Tibial nerve (tissue), 4 donors: ENCODE measurements at regions not wholly inside any gene's neighbourhood (a gene's known extent, or its start where the extent isn't known, plus 50 kb on each side); places are given as distances from the start of the nearest gene placed in this dataset.
A peak's percentile ranks its signal among the peaks of the same experiment; 100 is the strongest.

ENCODE experiments used
- DNase-seq, 2 donors: peaks; one replicate each; pipeline ENCODE4 v3.0.0-alpha.2; 2019; ENCODE audit warnings: low spot score in 2 of 2
- H3K27ac ChIP-seq, 4 donors: fragments of 200-600 bp; sonication (generic) in 3 of 4; one replicate each; pipeline ENCODE4 v1.5.1; 2017 to 2019; ENCODE audit warnings: mild to moderate bottlenecking in 1 of 4
- H3K27me3 ChIP-seq, 2 donors: fragments of 200-600 bp; sonication (generic) in 1 of 2; one replicate each; pipeline versions ENCODE4 v1.5.1 to v1.6.0; 2017 to 2019
- H3K36me3 ChIP-seq, 3 donors: fragments of 200-600 bp; sonication (generic); one replicate each; pipeline ENCODE4 v1.5.1; 2018 to 2019
- H3K4me1 ChIP-seq, 4 donors: fragments of 200-600 bp; sonication (generic) in 3 of 4; one replicate each; pipeline ENCODE4 v1.5.1; 2017 to 2019
- H3K4me3 ChIP-seq, 4 donors: fragments of 200-600 bp; sonication (generic) in 3 of 4; one replicate each; pipeline ENCODE4 v1.5.1; 2017 to 2019; ENCODE audit warnings: mild to moderate bottlenecking in 1 of 4, moderate library complexity in 1 of 4
- H3K9me3 ChIP-seq, 4 donors: fragments of 200-600 bp; sonication (generic) in 3 of 4; one replicate each; pipeline ENCODE4 v1.5.1; 2017 to 2019
- EP300 ChIP-seq, 2 donors: sonication (generic); formaldehyde crosslinking; IDR thresholded peaks; one replicate each; pipeline ENCODE4 v1.6.1; 2017; ENCODE audit warnings: antibody characterized with exemption in 2 of 2, mild to moderate bottlenecking in 1 of 2
- POLR2A ChIP-seq, 2 donors: fragments of 450-650 bp; IDR thresholded peaks; one replicate each; pipeline ENCODE4 v1.6.1; 2017; ENCODE audit warnings: antibody characterized with exemption in 2 of 2, mild to moderate bottlenecking in 2 of 2, moderate library complexity in 2 of 2
- WGBS, 2 donors: methylation state at CpG; one replicate each; pipeline ENCODE4 v1.1.5; 2018; 5-methylcytosine and 5-hydroxymethylcytosine counted together
- TF ChIP-seq, protein P1 (sequence below), 5 experiments: fragments of 200-600 bp in 3 of 5; fragments of 450-650 bp in 2 of 5; sonication (generic) in 3 of 5; IDR thresholded peaks; one replicate each; pipeline ENCODE4 v1.5.1; 2016 to 2019; ENCODE audit warnings: antibody characterized with exemption in 5 of 5, mild to moderate bottlenecking in 3 of 5, moderate library complexity in 2 of 5

- Histone ChIP-seq H3K27ac (no peak overlapping the region), H3K36me3 (no peaks in the 10 kb centered on the region), H3K9me3 (no peaks in the 10 kb centered on the region), H3K4me1 (peaks cover 0 to 20% (median 7%) of the 10 kb centered on the region in 4 donors), H3K4me3 (no peak overlapping the region), H3K27me3 (peaks cover 0 to 12% of the 10 kb centered on the region in 2 donors)
- no peak for DNase-seq
- TF ChIP-seq, protein P1, sequence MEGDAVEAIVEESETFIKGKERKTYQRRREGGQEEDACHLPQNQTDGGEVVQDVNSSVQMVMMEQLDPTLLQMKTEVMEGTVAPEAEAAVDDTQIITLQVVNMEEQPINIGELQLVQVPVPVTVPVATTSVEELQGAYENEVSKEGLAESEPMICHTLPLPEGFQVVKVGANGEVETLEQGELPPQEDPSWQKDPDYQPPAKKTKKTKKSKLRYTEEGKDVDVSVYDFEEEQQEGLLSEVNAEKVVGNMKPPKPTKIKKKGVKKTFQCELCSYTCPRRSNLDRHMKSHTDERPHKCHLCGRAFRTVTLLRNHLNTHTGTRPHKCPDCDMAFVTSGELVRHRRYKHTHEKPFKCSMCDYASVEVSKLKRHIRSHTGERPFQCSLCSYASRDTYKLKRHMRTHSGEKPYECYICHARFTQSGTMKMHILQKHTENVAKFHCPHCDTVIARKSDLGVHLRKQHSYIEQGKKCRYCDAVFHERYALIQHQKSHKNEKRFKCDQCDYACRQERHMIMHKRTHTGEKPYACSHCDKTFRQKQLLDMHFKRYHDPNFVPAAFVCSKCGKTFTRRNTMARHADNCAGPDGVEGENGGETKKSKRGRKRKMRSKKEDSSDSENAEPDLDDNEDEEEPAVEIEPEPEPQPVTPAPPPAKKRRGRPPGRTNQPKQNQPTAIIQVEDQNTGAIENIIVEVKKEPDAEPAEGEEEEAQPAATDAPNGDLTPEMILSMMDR (IDR thresholded peaks at IDR 0.05) = no peak
- no peak for TF ChIP-seq POLR2A (IDR thresholded peaks at IDR 0.05)
- TF ChIP-seq EP300 (IDR thresholded peaks at IDR 0.05) = no peak
- 82 to 85% methylated on average over 5 of the region's 5 CpGs for WGBS, 2 donors
Observed at GRCh38 chr2:236511266-236511665, 58.4 kb upstream of the ACKR3 start.

- no peak overlapping the region for H3K4me3 ChIP-seq
- H3K9me3 ChIP-seq = no peaks in the 10 kb centered on the region
- DNase-seq = no peak
- H3K27me3 ChIP-seq = peaks cover 0 to 2% of the 10 kb centered on the region in 2 donors
- no peak for TF ChIP-seq POLR2A (IDR thresholded peaks at IDR 0.05)
- TF ChIP-seq, protein P1 (IDR thresholded peaks at IDR 0.05) = no peak
- no peak for TF ChIP-seq EP300 (IDR thresholded peaks at IDR 0.05)
- peak overlapping the region in 1 of 4 donors; percentile 56 for H3K27ac ChIP-seq
- no peaks in the 10 kb centered on the region for H3K36me3 ChIP-seq
- 90 to 93% methylated on average over 5 of the region's 5 CpGs for WGBS, 2 donors
- H3K4me1 ChIP-seq = peaks cover 0 to 16% (median 5%) of the 10 kb centered on the region in 4 donors
Observed at GRCh38 chr2:236512267-236512666, 57.4 kb upstream of the ACKR3 start.

DNA sequence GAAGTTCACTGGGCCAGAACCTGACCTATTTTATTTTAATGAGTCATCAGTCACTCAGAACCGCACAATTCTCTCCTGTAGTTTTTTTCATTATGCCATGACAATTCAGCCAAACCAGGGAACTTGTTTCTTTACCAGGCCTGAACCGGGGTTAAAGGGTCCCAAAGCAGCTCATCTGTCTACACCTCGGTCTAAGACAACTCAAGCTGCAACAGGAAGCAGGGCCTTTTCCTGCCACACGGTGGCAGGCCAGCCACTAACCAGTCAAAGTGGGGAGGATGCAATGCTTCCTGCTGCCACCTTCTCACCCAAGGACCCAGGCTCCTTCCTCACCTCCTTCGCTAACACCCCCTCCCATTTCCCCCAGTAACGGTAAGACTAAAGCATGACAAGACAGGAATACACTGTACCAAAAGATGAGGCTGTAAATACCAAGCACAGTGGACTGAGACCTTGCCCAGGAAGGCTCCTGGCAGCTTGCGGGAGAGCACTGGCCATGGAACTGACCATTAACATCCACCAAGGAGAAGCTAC is 56.7 kb upstream of the ACKR3 start:
- Histone ChIP-seq H3K27me3 (no peaks in the 10 kb centered on the region), H3K36me3 (no peaks in the 10 kb centered on the region), H3K4me3 (no peak overlapping the region), H3K4me1 (peaks cover 0 to 17% (median 7%) of the 10 kb centered on the region in 4 donors), H3K9me3 (no peaks in the 10 kb centered on the region), H3K27ac (peak overlapping the region in 2 of 4 donors; percentile 52 to 56)
- TF ChIP-seq, protein P1 (IDR thresholded peaks at IDR 0.05) = peak; percentile 81 to 93 (median 91)
- TF ChIP-seq EP300 (IDR thresholded peaks at IDR 0.05) = no peak
- 22 to 24% methylated on average over 7 of the region's 7 CpGs for WGBS, 2 donors
- peak; percentile 47 to 74 for DNase-seq

DNA sequence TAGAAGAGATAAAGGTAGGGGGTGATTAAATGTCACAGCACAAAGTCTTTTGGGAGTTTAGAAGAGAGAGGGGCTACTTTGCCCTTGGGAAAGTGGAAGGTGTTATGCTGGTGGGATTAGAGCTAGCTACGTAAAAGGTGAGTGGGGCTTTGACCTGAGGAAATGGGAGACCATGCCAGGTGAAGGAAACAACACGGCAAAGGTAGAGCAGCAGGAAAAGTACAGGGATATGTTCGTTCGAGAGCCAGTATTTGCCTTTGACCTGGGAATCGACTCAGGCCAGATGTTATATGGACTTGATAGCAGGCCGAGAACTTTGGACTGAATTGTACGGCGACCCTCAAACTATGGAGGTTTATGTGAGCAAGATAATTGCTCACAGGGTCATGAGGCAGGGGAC is 55.7 kb upstream of the ACKR3 start:
- peaks cover 0 to 22% (median 8%) of the 10 kb centered on the region in 4 donors for H3K4me1 ChIP-seq
- H3K4me3 ChIP-seq = no peak overlapping the region
- TF ChIP-seq EP300 (IDR thresholded peaks at IDR 0.05) (no peak), POLR2A (IDR thresholded peaks at IDR 0.05) (no peak)
- TF ChIP-seq, protein P1 (IDR thresholded peaks at IDR 0.05) = no peak
- H3K27me3 ChIP-seq = no peaks in the 10 kb centered on the region
- no peaks in the 10 kb centered on the region for H3K36me3 ChIP-seq
- DNase-seq = no peak
- H3K9me3 ChIP-seq = no peaks in the 10 kb centered on the region
- H3K27ac ChIP-seq = no peak overlapping the region
- WGBS, 2 donors = 90 to 92% methylated on average over 8 of the region's 8 CpGs

- no peak for DNase-seq
- TF ChIP-seq EP300 (IDR thresholded peaks at IDR 0.05) (no peak), POLR2A (IDR thresholded peaks at IDR 0.05) (no peak)
- TF ChIP-seq, protein P1 (IDR thresholded peaks at IDR 0.05) = no peak
- Histone ChIP-seq H3K4me3 (no peak overlapping the region), H3K27ac (no peak overlapping the region), H3K4me1 (peaks cover 0 to 22% (median 8%) of the 10 kb centered on the region in 4 donors), H3K9me3 (no peaks in the 10 kb centered on the region), H3K36me3 (no peaks in the 10 kb centered on the region), H3K27me3 (no peaks in the 10 kb centered on the region)
- WGBS, 2 donors = 87 to 91% methylated on average over 6 of the region's 6 CpGs
Observed at GRCh38 chr2:236516708-236517107, 52.9 kb upstream of the ACKR3 start.
